Heart left ventricle (tissue), 16 donors: ENCODE measurements at regions not wholly inside any gene's neighbourhood (a gene's known extent, or its start where the extent isn't known, plus 50 kb on each side); places are given as distances from the start of the nearest gene placed in this dataset.

Experiments used
- ATAC-seq, 4 donors: fragments of 200-7000 bp; cut with Tn5 transposase; one replicate each; pipeline ENCODE4 v1.9.1; 2020 to 2022; ENCODE audit warnings: moderate library complexity in 4 of 4, mild to moderate bottlenecking in 3 of 4, moderate number of reproducible peaks in 1 of 4
- DNase-seq, 5 donors: peaks; one replicate each; pipeline ENCODE4 v3.0.0-alpha.2; 2020
- H3K27ac ChIP-seq, 12 donors: fragments of 200-600 bp; sonication (generic) in 4 of 12; one replicate each; pipeline versions ENCODE4 v1.5.0 to v1.8.0; 2016 to 2022; ENCODE audit warnings: mild to moderate bottlenecking in 2 of 12
- H3K27me3 ChIP-seq, 9 donors: fragments of 200-600 bp; sonication (generic) in 2 of 9; one replicate each; pipeline versions ENCODE4 v1.5.1 to v1.8.0; 2016 to 2022; ENCODE audit warnings: mild to moderate bottlenecking in 3 of 9
- H3K36me3 ChIP-seq, 9 donors: fragments of 200-600 bp; sonication (generic) in 2 of 9; one replicate each; pipeline versions ENCODE4 v1.5.0 to v1.8.0; 2018 to 2022; ENCODE audit warnings: mild to moderate bottlenecking in 2 of 9
- H3K4me1 ChIP-seq, 12 donors: fragments of 200-600 bp; sonication (generic) in 4 of 12; one replicate each; pipeline versions ENCODE4 v1.5.0 to v1.8.0; 2016 to 2022; ENCODE audit warnings: mild to moderate bottlenecking in 3 of 12
- H3K4me3 ChIP-seq, 12 donors: fragments of 200-600 bp; sonication (generic) in 4 of 12; one replicate each; pipeline versions ENCODE4 v1.5.0 to v1.8.0; 2017 to 2022; ENCODE audit warnings: mild to moderate bottlenecking in 9 of 12, moderate library complexity in 4 of 12
- H3K9me3 ChIP-seq, 12 donors: fragments of 200-600 bp; sonication (generic) in 4 of 12; one replicate each; pipeline versions ENCODE4 v1.5.0 to v1.8.0; 2016 to 2022; ENCODE audit warnings: mild to moderate bottlenecking in 1 of 12
- CTCF ChIP-seq, 12 donors: fragments of 200-600 bp; sonication (generic) in 4 of 12; IDR thresholded peaks; one replicate each; pipeline versions ENCODE4 v1.5.0 to v1.8.0; 2018 to 2022; ENCODE audit warnings: antibody characterized with exemption in 12 of 12, mild to moderate bottlenecking in 5 of 12
- POLR2A ChIP-seq, 2 donors: fragments of 450-650 bp; IDR thresholded peaks; one replicate each; pipeline ENCODE4 v1.6.1; 2017; ENCODE audit warnings: antibody characterized with exemption in 2 of 2, mild to moderate bottlenecking in 2 of 2, moderate library complexity in 2 of 2
- WGBS, 4 donors: extraction: QIAGEN DNeasy Blood & Tissue Kit in 2 of 4; methylation state at CpG; one replicate each; pipeline versions ENCODE4 v1.1.5 to v1.1.7; 2013 to 2018; 5-methylcytosine and 5-hydroxymethylcytosine counted together
- intact Hi-C, 10 donors: fragments of 100-400 bp; cut with DNase I; formaldehyde crosslinking; loops; one replicate each; pipeline versions ENCODE4 v1.11.1 to v1.14.2; 2022
- donor health status: ischemic (EF 13 %, LVEDD 7.1; RV severe dilation, severe dysfunction).
- donor health status: healthy with polysubstance abuse.
- donor health status: DM: no; HTN: yes; CAD: no.
- donor health status: DM: no; HTN: no; CAD: no.
- donor health status: ischemic (EF 25% LVEDD 6.9; RV normal size, moderate dysfunction).
- donor health status: ischemic (EF 25% LVEDD 5.7; RV mildly dilated, moderate dysfunction).
- donor health status: healthy.
- donor health status: DM: yes; HTN: yes; CAD: no.
- donor health status: ischemic (EF 35%, LVEDD 5.7; RV mildly dilated, moderate dysfunction).
- donor health status: nonischemic (EF 11% LVEDD 7.7; RV severe dilation, severe dysfunction).
- donor health status: DM: yes; HTN: yes; CAD: no.
- donor health status: PGD.
- donor health status: ischemic (EF 29% LVEDD 5.4; RV normal size, mild dysfunction).
- donor health status: nonischemic (EF 23%, LVEDD 6.1; RV moderate dilation, normal function).

GRCh38 chrY:21081640-21082611 is 326.0 kb downstream of the RPS4Y2 start:
- no peak for DNase-seq

DNA sequence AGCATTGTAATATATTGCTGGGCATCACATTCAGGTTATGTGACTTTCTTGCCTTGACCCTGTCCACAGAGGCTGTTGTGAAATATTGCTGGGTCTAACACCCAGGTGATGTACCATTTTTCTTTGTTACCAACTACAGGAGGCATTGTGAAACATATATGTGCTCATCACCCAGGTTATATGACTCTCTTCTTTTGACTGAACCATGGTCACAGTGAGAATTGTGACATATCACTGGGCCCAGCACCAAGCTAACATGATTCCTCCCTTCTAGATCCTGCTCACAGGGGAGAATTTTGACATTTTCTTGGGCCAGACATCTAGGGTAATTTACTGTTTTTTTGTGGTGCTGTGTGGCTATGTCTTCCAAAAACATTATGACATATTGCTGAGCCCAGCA is 326.7 kb downstream of the RPS4Y2 start:
- intact Hi-C loops = loop anchor here in 2 of 10 donors (10.0 kb wide), 2 partner anchors 52 to 82 kb away; no protein-coding TSS in a partner anchor
- no peak for DNase-seq
- H3K4me3 ChIP-seq = no peak overlapping the region
- TF ChIP-seq CTCF (IDR thresholded peaks at IDR 0.05) (no peak), POLR2A (IDR thresholded peaks at IDR 0.05) (no peak)
- H3K9me3 ChIP-seq = peaks cover 0 to 4% (median 0%) of the 10 kb centered on the region in 12 donors
- H3K36me3 ChIP-seq = no peaks in the 10 kb centered on the region
- no peaks in the 10 kb centered on the region for H3K27me3 ChIP-seq
- ATAC-seq = no peak
- no peak overlapping the region for H3K27ac ChIP-seq
- no peaks in the 10 kb centered on the region for H3K4me1 ChIP-seq

More at GRCh38 chrY:21081640-21082611, 326.0 kb downstream of the RPS4Y2 start:
- H3K36me3 ChIP-seq = no peaks in the 10 kb centered on the region
- no peaks in the 10 kb centered on the region for H3K4me1 ChIP-seq
- H3K4me3 ChIP-seq = no peak overlapping the region
- no peaks in the 10 kb centered on the region for H3K27me3 ChIP-seq
- WGBS, 4 donors = 47 to 49% methylated on average over 4 of the region's 4 CpGs; no CpG with 5 or more reads in 2 of the 4 donors
- TF ChIP-seq CTCF (IDR thresholded peaks at IDR 0.05) = no peak
- no peak for TF ChIP-seq POLR2A (IDR thresholded peaks at IDR 0.05)
- intact Hi-C loops = loop anchor here in 2 of 10 donors (10.0 kb wide), 2 partner anchors 53 to 83 kb away; no protein-coding TSS in a partner anchor
- H3K9me3 ChIP-seq = no peaks in the 10 kb centered on the region
- H3K27ac ChIP-seq = no peak overlapping the region
- no peak for ATAC-seq

DNA sequence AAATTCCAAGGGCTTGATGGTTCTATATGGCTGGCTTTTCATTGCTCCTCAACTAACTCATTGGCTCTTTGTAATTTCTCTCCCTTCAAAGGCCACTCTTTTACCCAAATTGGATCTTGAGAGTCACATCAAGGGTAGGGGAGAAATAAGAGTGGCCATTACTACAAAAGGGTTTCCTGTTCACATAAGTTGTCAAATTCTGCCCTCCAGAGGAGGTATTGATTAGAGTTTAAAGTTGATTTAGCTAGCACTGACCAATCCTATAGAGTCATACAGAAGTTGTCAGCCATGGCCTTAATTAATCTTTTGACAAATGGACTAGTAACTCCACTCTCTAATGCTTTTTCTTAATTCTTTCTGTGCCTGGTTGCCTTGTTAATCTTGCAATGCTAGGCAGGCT is 336.0 kb downstream of the RPS4Y2 start:
- no peak for ATAC-seq
- TF ChIP-seq CTCF (IDR thresholded peaks at IDR 0.05) (no peak), POLR2A (IDR thresholded peaks at IDR 0.05) (no peak)
- Histone ChIP-seq H3K4me3 (no peak overlapping the region), H3K4me1 (no peaks in the 10 kb centered on the region), H3K27me3 (no peaks in the 10 kb centered on the region), H3K9me3 (peaks cover 0 to 4% (median 0%) of the 10 kb centered on the region in 12 donors), H3K36me3 (no peaks in the 10 kb centered on the region), H3K27ac (no peak overlapping the region)
- DNase-seq = no peak
- intact Hi-C loops = no loop called here

DNA sequence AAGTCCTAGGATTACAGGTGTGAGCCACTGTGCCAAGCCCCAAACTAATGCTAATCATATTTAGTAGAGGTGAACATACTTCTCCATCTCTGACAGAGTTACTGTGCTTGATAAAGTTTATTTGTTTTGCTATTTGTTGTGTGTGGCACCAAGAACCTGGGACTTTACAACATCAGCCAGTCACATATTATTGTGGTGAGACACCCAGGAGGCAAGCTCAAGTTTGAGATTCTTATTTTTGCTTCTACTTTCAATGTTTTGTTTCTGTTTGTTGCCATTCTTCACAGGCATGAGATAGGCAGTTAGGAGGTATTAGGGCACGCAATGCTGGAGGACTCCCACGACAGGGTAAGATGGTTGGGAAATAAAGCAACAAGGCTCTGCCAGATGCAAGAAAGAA is 346.6 kb downstream of the RPS4Y2 start:
- H3K9me3 ChIP-seq = no peaks in the 10 kb centered on the region
- intact Hi-C loops = loop anchor here in 1 of 10 donors (10.0 kb wide), 2 partner anchors 58 to 208 kb away; no protein-coding TSS in a partner anchor
- DNase-seq (no peak), ATAC-seq (no peak)
- no peaks in the 10 kb centered on the region for H3K36me3 ChIP-seq
- 54 to 61% methylated on average over 2 of the region's 2 CpGs; no CpG with 5 or more reads in 2 of the 4 donors for WGBS, 4 donors
- H3K27me3 ChIP-seq = no peaks in the 10 kb centered on the region
- H3K4me3 ChIP-seq = no peak overlapping the region
- TF ChIP-seq CTCF (IDR thresholded peaks at IDR 0.05) (no peak), POLR2A (IDR thresholded peaks at IDR 0.05) (no peak)
- H3K27ac ChIP-seq = no peak overlapping the region
- H3K4me1 ChIP-seq = no peaks in the 10 kb centered on the region
